HG02759 (cell line): ENCODE measurements at regions not wholly inside any gene's neighbourhood (a gene's known extent, or its start where the extent isn't known, plus 50 kb on each side); places are given as distances from the start of the nearest gene placed in this dataset.
"Not testable (repeated sequence)": the region's sequence is repeated elsewhere in the genome, so short reads cannot be mapped to it uniquely, and the experiment has no call there.

ENCODE experiments used
- ATAC-seq: cut with Tn5 transposase; IDR thresholded peaks from one replicate; pipeline ENCODE4 v1.9.1; 2021; ENCODE audit warnings: mild to moderate bottlenecking, moderate library complexity; ENCODE audit not compliant: unreplicated experiment

DNA sequence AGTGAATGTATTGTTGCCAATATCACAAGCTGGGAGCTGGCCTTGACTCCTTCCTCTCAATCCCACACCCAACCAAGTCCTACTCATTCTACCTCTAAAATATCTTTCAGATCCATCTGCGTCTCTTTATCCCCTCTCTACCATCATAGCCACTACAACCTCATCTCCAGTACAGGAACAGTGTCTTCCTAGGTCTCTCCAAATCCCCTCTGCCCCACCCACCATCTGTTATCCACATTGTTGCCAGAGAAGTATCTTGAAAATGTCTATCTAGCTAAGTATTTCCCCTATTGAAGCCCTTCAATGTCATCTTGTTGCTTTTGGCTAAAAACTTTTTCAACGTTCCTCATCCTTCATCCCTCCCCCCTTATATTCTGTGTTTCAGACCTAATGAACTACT lies 244.7 kb downstream of the C12orf75 start:
- ATAC-seq: no peak

- ATAC-seq: no peak
These were observed 245.8 kb downstream of the C12orf75 start for GRCh38 chr12:105576261-105576660.

DNA sequence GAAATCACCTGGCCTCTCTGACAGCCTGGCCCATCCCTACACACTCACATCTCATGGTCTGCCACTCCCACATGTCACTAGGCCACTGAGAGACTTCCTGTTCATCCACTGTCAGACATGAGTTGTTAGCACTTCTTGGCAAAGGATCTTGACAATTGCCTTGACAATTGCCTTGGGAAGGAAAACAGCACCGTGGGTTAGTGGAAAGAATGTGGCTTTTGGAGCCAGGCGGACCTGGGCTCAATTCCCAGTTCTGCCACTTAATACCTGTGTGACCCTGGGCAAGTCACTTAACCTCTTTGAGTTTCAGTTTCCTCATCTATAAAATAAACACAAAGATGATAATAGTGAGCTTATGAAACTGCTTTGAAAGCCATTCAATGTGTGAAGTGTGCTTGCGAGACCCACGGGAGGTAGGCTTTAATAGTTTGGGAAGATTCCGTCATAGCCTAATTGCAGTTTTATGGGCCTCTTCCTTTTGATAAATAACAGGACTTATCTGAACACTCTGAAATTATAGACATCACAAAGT lies 250.4 kb downstream of the C12orf75 start:
- no peak for ATAC-seq

- ATAC-seq: no peak
These were observed 250.9 kb downstream of the C12orf75 start for GRCh38 chr12:105581420-105581819.

- ATAC-seq: no peak
These were observed 254.6 kb downstream of the C12orf75 start for GRCh38 chr12:105585107-105585506.

- ATAC-seq: no peak
These were observed 256.7 kb downstream of the C12orf75 start for GRCh38 chr12:105587237-105587636.

GRCh38 chr12:105588106-105588505 lies 257.6 kb downstream of the C12orf75 start:
- no peak for ATAC-seq

GRCh38 chr12:105590571-105590970 lies 260.1 kb downstream of the C12orf75 start:
- ATAC-seq: no peak

DNA sequence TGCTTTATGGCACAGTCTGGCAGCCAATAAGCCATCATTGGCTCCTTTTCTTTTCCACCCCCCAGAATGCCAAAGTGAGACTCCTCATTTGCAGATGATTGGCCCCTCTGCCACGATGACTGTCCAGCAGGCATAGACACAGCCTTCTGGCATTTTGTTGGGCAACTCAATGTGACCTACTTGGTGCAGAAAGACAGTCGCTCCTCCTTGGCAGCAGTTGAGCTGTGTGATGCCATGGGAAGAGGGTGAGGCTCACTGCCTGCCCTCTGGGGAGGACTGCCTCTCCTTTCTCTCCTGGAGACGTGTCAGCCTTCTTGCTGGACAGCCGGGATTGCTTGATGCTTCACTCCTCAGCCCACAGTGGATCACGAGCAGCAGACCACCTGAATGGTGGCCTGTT lies 264.9 kb downstream of the C12orf75 start:
- ATAC-seq: no peak

DNA sequence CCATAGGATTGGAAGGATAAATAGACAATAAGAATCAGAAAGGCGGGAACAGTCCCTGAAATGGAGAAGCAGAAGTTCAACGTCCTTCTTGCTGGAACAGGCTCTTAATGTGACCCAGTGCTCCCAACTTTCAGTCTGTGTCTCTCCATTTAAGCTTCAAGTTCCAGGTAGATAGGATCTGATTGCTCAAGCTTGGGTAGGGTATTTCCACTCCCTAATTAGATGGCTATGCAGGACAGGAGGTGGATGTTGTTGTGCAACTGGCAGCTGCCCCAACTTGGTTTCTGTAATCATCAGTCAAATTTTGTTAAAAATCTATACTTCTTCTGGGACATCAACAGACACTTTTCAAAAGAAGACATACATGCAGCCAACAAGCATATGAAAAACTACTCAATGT lies 266.2 kb downstream of the C12orf75 start:
- ATAC-seq: no peak

GRCh38 chr12:105598031-105598430 lies 267.5 kb downstream of the C12orf75 start:
- no peak for ATAC-seq

DNA sequence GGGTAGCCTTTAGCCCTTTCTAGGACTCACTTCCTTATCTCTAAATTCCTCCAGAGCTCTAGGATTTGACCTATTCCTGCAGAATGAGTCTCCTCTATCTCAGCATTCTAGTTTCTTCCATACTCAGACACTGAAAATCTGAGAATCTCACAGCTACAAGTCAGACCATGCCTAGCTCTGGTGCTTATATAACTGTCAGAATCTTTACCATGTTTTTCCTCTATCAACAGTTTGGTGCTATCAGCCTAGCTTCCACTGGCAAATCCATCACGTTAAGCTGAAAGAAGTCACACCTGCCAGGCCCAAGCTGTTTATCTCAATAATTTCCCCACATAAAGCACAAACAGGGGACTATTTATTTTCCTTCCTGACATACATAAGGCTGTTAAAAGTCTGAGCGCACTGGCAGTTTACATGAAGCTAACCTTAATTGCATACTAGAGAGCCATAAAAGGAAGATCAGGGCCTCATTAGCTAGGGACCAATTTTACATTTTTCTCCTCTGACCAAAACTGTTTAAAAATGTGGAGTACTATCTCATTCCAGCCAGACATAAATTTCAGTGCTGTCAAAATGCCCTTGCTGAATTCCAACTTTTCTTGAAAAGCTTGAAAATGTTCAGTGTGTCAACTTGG lies 270.5 kb downstream of the C12orf75 start:
- no peak for ATAC-seq

DNA sequence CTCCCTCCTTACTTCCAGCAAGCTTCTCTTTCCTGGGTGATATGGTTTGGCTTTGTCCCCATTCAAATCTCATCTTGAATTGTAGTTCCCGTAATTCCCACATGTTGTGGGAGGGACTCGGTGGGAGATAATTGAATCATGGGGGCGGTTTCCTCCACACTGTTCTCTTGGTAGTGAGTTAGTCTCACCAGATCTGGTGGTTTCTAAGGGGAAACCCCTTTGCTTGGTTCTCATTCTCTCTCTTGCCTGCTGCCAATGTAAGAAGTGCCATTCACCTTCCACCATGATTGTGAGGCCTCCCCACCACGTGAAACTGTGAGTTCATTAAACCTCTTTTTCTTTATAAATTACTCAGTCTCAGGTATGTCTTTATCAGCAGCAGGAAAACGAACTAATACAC lies 271.8 kb downstream of the C12orf75 start:
- not testable (repeated sequence) for ATAC-seq

GRCh38 chr12:105604281-105604680 lies 273.8 kb downstream of the C12orf75 start:
- not testable (repeated sequence) for ATAC-seq

GRCh38 chr12:105606613-105607012 lies 276.1 kb downstream of the C12orf75 start:
- ATAC-seq: not testable (repeated sequence)

DNA sequence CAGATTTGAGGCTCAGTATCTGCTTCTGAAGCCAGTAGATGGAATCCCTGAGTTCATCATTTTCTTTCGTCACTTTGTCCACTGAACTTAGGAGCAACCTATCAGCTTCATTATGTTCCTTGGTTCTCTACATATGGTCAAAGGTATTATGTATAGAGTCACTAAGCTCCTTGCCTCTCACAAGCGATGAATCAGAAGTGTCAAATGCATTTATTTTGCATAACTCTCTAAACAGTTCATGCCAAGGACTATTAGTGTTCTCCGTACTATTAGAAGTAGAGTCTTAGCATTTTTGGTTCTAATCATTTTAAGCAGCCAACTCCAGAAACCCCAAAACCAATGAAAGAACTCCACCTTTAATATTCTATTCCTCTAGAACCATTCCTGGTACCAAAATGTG lies 278.5 kb downstream of the C12orf75 start:
- not testable (repeated sequence) for ATAC-seq

GRCh38 chr12:105610459-105610858 lies 280.0 kb downstream of the C12orf75 start:
- ATAC-seq: no peak

GRCh38 chr12:105611340-105611739 lies 280.8 kb downstream of the C12orf75 start:
- no peak for ATAC-seq

- ATAC-seq: no peak
These were observed 282.8 kb downstream of the C12orf75 start for GRCh38 chr12:105613269-105613668.

- ATAC-seq: no peak
These were observed 283.4 kb downstream of the C12orf75 start for GRCh38 chr12:105613887-105614286.

DNA sequence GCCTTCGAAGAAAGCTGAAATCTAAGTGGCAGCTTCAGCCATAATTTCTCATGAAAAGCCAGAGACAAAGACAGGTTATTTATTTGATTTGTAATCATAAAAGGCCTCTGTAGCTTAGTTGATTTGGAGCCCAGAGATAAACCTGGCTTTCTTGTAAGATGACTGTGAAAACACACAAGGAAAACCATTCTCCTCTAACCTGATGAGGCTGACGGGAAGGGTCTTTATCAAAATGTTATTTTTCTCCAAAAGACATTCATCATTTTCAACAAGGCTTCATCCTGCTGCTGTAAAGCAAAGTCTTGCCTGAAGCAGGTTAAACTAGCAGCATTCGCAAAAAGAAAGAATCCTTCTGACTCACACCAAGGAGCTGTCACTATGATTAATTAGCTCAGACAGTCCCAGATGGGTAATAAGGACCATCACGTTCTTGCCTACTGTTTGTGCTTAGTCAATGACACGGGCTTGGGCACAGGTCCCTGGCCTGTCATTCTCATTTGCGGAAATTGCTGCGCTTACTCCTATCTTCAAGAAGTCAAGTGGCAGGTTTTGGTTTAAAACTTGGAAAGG lies 286.6 kb downstream of the C12orf75 start:
- ATAC-seq: no peak

- no peak for ATAC-seq
These were observed 291.7 kb downstream of the C12orf75 start for GRCh38 chr12:105622220-105622619.
